Midbrain (tissue), 1 donor: ENCODE measurements at regions not wholly inside any gene's neighbourhood (a gene's known extent, or its start where the extent isn't known, plus 50 kb on each side); places are given as distances from the start of the nearest gene placed in this dataset.
"Not testable (repeated sequence)": the region's sequence is repeated elsewhere in the genome, so short reads cannot be mapped to it uniquely, and the experiment has no call there.

ENCODE experiments used
- DNase-seq: peaks from one replicate; lab custom pipeline; 2025; lab: John Stamatoyannopoulos, UW

GRCh38 chr12:83709899-83710298 is 1023.2 kb downstream of the TMTC2 start:
- no peak for DNase-seq

- no peak for DNase-seq
These were observed 1014.1 kb downstream of the TMTC2 start for GRCh38 chr12:83700838-83701237.

GRCh38 chr12:83696311-83696710 is 1009.6 kb downstream of the TMTC2 start:
- not testable (repeated sequence) for DNase-seq

GRCh38 chr12:83691730-83692129 is 1005.0 kb downstream of the TMTC2 start:
- no peak for DNase-seq

- no peak for DNase-seq
These were observed 1003.8 kb downstream of the TMTC2 start for GRCh38 chr12:83690465-83690864.

DNA sequence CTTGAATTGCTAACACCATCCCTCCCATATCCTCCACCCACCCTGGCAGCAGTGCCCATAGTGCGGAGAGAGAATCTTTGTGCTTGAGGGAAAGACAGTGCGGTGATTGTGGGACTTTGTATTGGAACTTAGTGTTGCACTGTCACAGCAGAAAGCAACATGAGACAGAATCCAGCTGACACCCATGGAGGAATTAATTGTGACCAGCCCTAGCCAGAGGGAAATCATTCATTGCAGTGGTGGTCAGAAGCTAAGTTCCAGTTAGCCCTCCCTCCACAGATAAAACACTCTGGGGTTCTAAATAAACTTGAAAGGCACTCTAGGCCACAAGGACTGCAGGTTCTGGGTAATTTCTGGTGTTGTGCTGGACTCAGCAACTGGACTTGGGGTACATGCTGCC is 1002.6 kb downstream of the TMTC2 start:
- no peak for DNase-seq

- no peak for DNase-seq
These were observed 990.1 kb downstream of the TMTC2 start for GRCh38 chr12:83676781-83677295.

- no peak for DNase-seq
These were observed 980.0 kb downstream of the TMTC2 start for GRCh38 chr12:83666690-83667089.

DNA sequence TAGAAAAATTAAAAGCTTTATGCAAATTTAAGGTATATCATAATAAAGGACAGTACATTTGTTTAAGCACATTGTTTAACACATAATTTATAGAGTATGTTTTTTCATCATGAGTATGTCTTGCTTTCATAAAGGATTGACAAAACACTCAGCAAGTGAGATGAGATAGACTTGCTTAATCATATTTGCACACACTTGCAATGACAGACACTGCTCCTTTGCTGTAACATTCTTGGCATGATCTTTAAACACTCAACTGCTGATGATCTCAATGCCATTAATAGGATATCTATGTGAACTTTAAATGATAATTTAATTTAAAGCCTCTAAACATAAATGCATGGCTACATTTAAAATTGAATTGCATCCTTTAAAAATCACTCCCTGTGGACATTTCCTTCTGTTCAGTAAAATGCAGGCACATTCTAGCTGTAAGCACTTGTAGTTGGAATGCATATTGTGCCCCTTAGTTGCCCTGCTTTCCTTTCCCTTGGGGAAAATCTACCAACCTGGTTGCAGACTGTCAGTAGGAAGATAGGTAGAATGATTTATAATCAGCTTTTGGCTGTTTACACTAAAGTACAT is 979.0 kb downstream of the TMTC2 start:
- DNase-seq = no peak

- DNase-seq = no peak
These were observed 977.9 kb downstream of the TMTC2 start for GRCh38 chr12:83664650-83665049.

GRCh38 chr12:83660727-83661358 is 974.1 kb downstream of the TMTC2 start:
- DNase-seq = no peak

GRCh38 chr12:83659321-83659720 is 972.6 kb downstream of the TMTC2 start:
- no peak for DNase-seq

DNA sequence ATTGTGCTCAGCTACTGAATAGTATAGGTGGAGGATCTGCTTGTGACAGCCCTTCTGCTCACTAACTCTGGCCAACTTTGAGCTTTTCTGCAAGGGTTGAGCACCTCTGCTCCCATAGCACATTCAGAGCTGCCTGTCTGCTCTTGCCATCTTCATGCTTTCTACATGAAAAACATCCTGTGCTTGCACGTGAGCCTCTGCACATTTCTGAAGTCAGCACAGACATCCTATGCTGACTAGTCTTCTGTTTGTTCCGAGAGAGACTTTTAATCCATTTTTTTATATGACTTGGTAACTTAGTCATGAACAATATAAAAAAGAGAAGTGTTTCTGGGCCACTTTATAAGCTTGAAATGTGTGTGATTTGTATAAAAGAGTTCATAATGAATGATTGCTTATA is 969.3 kb downstream of the TMTC2 start:
- DNase-seq = no peak

DNA sequence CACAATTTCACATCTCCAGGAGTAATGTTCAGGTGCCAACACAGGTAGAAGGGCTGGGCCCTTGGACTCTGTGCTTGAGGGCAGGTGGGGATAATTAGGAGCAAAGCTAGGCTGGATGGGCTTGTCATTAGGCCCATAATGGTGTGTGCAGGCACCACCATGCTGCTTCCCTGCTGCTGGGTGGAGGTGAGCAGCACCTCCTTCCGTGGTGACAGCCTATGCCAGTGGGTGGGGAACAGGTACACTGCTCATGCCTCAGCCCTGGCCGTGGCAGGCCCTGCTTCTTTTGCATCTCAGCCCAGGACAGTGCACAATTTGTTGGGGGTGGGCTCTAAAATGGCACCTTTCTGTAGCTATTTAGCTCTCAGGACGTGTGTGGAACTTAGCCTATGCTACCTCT is 955.5 kb downstream of the TMTC2 start:
- no peak for DNase-seq

DNA sequence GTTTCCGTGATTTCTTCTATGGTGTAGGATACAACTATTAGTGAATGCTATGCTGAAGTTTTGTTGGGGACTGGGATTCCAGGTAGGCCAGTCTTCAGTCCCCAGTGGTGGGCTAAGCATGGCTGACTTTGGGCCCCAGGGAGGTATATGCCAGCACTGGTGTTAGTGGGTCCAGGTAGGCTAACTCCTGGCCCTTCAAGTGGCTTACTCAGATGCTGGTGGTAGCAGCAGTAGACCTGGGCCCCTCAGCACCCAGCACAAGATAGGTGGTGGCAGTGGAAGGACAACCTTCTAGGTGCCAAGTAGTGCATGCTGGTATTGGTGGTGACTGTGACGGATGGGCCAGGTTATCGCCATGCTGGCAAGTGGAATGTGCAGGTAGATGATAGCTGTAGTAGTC is 955.1 kb downstream of the TMTC2 start:
- DNase-seq = no peak

DNA sequence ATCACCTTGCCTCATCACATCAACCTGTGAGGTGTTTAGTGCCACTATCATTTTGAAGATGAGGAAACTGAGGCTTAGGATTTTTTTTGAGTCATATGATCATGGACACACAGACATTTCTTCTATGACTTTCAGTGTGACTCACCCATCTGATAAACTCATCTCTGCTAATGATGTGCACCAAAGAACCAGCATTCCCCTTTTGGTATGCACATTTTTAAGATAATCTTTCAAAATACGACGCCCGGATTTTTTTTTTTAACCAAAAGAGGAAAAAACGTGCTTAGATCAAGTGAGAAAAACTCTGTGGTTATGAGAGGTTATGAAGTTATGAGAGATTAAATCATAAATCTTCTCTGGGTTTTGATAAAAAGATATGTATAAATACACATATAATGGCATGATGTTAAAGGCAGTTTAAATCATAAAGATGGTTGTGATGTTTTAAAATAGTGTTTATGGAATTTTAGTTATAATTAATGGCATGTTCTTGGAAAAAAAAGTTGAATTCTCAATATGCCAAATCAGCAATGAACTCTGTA is 948.1 kb downstream of the TMTC2 start:
- no peak for DNase-seq

GRCh38 chr12:83630526-83630925 is 943.8 kb downstream of the TMTC2 start:
- DNase-seq = no peak

GRCh38 chr12:83629931-83630330 is 943.2 kb downstream of the TMTC2 start:
- DNase-seq = no peak

DNA sequence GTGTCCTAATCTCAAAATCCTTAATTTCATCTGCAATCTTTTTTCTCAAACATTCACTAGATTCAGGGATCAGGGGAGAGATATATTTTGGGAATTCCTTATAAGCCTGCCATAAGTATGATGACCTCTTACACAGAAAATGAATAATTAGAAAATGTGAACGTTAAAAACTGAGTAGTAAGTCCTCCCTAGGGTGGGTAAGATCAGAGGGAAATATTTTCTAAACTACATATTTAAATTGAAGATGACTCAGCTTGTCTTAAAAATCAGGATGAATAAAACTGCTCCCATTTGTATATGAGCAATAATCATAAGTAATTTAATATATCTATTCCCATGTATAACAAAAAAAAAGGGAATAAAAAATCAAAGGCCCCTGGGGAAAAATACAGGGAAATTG is 935.5 kb downstream of the TMTC2 start:
- no peak for DNase-seq

GRCh38 chr12:83619973-83620372 is 933.3 kb downstream of the TMTC2 start:
- DNase-seq = no peak

DNA sequence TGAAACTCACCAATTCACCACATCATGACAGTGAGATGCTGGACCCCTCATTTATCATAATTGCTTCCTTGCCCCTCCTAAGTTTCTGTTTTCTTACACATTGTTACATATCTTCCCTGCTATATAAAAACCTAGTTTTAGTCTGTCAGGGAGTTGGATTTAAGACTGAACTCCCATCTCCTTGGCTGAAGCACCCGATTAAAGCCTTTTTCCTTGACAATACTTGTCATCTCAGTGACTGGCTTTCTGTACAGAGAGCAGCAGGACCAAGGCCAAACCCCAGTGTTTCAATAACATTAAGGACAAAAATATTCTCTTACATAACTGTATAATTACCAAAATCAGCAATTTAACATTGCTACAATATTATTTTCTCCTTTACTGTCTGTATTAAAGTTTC is 928.4 kb downstream of the TMTC2 start:
- DNase-seq = no peak

GRCh38 chr12:83613586-83614110 is 926.9 kb downstream of the TMTC2 start:
- DNase-seq = no peak

GRCh38 chr12:83603106-83603505 is 916.4 kb downstream of the TMTC2 start:
- DNase-seq = no peak
